Peyer's patch (tissue), 4 donors: ENCODE measurements at regions not wholly inside any gene's neighbourhood (a gene's known extent, or its start where the extent isn't known, plus 50 kb on each side); places are given as distances from the start of the nearest gene placed in this dataset.

Experiments
- CTCF ChIP-seq, 6 experiments: fragments of 450-650 bp in 4 of 6; fragments of 200-600 bp in 2 of 6; sonication (generic) in 1 of 6; IDR thresholded peaks; one replicate each; pipeline ENCODE4 v1.5.1; 2017 to 2019; ENCODE audit warnings: antibody characterized with exemption in 6 of 6, mild to moderate bottlenecking in 3 of 6, moderate library complexity in 1 of 6
- POLR2A ChIP-seq, 2 donors: fragments of 450-650 bp; IDR thresholded peaks; one replicate each; pipeline ENCODE4 v1.5.1; 2017; ENCODE audit warnings: antibody characterized with exemption in 2 of 2, mild to moderate bottlenecking in 2 of 2, moderate library complexity in 2 of 2

GRCh38 chr12:72777806-72778205, 505.6 kb downstream of the TRHDE start:
- no peak for TF ChIP-seq CTCF (IDR thresholded peaks at IDR 0.05)
- no peak for TF ChIP-seq POLR2A (IDR thresholded peaks at IDR 0.05)
